Cardiac septum (tissue), 1 donor: ENCODE measurements at regions not wholly inside any gene's neighbourhood (a gene's known extent, or its start where the extent isn't known, plus 50 kb on each side); places are given as distances from the start of the nearest gene placed in this dataset.
"Not testable (repeated sequence)": the region's sequence is repeated elsewhere in the genome, so short reads cannot be mapped to it uniquely, and the experiment has no call there.

Experiments
- DNase-seq: peaks from one replicate; pipeline ENCODE4 v3.0.0-alpha.2; 2020; ENCODE audit warnings: low spot score
- intact Hi-C: fragments of 100-400 bp; cut with DNase I; formaldehyde crosslinking; loops from one replicate; pipeline ENCODE4 v1.14.0; 2022
- donor health status: DM: no; HTN: no; CAD: no.

DNA sequence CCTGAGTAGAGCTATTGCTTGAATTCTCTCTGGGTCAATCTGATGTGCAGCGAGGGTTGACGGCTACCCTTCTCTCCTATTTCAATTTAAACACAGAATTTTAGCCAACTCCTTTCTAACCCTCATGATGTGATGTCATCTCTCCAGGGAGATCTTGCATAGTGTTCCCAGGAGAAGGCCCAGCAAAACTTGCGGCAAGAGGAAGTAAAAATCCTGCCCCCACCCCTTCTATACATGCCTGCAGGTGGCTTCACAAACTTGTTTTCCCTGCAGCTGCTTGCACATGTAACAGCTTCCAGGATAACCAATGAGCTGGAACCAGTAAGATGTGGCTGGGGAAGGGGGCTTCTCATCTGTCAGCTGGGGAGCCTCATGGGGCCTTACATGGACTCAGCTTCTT, 169.3 kb upstream of the CDH4 start:
- no peak for DNase-seq
- intact Hi-C loops, result no loop called here

DNA sequence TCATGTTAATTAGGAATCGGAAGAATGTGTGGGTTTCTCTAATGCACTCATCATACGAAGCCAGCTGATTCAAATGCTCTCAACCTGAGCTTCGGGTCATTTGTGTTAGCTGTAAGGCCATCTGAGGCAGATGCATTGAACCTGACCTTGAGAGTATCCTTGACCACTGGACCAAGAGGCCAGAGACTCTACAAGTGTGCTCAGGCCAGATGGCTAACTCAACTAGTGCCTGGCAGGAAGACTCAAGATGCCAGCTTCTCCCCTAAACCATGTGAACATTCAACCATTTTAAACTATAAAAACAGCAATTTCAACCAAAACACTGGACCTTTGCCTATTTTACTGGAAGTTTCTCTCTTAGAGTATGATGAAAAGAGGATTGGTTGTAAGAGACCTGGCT, 168.6 kb upstream of the CDH4 start:
- intact Hi-C loops, result no loop called here

DNA sequence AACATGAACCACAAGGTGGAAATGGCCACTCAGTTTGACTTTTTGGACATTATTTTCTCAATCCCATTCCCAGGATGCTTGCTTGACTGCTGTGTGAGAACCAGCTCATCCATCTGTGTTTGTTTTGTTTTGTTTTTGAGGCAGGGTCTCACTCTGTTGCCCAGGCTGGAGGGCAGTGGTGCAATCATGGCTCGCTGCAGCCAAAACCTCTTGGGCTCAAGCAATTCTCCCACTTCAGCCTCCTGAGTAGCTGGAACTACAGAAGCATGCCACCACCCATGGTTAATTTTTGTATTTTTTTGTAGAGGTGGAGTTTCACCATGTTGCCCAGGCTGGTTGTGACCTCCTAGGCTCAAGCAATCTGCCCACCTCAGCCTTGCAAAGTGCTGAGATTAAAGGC, 166.0 kb upstream of the CDH4 start:
- DNase-seq, result no peak
- intact Hi-C loops, result no loop called here

More for the DNA sequence above, 168.6 kb upstream of the CDH4 start:
- DNase-seq, result no peak

DNA sequence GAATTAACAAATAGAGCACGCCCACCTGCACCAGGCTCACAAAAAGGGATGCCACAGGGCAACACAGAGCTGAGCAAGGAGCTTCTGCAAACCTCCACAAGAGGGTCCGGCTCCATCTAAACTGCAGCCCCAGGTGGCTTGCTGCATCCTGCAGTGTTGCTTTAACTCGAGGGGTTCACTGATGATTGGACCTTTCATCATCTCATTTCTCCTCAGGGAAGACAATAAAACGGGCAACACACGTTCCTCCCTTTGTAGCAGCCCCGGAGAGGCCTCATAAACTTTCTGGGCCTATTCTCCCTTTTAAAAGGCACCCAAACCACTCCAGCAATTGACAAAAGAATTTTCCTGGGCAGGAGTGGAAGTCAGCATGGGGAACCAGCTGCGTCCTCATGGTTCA, 161.5 kb upstream of the CDH4 start:
- intact Hi-C loops, result no loop called here
- no peak for DNase-seq

DNA sequence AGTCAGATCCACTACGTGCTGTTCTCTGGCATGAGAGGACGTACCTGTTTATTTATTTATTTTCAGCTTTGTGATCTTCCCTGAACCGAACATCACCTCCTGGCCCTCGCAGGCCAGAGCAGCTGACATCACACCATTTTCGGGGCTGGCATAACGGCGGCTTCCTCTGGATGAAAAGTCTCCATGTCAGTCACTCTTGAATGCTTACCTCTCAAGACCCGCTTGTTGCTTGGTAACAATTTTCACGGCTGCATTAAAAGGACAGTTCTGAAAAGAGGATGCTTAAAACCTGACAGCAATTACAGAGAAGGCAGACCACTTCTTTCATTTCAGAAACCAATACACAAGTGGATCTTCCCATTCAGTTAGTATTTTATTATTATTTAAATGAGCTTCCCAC, 159.8 kb upstream of the CDH4 start:
- DNase-seq, result no peak
- intact Hi-C loops, result no loop called here

DNA sequence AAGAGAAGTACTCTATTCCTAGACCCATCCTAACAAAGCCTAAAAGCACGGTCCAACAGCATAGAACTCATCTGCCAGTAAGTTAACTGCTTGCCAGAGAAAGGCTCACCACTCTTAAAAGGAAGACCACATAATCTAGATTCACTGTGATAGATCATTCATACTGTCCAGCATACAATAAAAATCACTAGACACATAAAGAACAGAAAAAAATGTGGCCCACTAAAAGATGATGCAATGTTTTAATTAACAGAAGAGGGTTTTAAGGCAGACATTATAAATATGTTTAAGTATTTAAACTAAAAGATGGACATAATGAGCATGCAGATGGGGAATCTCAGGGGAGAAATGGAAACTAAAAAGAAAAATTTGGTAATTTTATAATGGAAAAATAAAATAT, 157.5 kb upstream of the CDH4 start:
- DNase-seq, result no peak
- intact Hi-C loops, result no loop called here

DNA sequence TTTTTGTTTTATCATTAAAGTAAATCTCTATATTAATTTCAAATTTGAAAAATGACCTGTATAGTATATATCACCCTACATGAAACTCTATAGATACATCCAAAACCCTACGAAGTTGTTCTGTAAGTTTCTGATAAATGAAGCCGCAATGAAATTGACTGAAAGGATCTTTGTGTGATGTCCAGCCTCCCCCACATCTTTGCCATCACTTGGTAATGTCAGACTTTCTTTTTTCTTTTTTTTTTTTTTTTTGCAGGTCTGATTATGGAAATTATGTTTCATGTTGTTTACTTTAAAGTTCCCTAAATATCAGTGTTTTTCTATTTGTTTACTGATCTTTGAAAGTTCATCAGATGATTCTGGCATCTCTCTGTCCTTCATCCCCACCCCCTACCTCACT, 155.6 kb upstream of the CDH4 start:
- intact Hi-C loops, result no loop called here
- no peak for DNase-seq

DNA sequence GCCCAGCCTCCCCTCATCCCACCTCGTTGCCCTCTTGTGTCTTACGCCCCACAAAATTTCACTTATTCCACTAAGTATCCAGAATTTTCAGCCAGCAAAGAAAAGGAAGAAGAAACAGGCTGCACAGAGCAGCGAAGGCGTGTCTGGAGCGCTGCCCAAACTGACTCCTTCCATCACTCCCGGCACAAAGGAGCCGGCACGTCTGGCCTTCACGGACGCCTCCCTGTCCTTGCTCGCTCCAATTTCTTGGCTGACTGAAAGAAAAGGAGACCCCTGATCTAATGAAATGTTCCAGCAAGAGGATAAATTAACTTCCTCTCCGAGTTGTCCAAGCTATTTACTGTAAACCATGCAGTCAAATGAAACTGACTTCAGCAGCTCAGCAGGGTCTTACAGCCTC, 152.3 kb upstream of the CDH4 start:
- DNase-seq, result no peak
- intact Hi-C loops, result no loop called here

DNA sequence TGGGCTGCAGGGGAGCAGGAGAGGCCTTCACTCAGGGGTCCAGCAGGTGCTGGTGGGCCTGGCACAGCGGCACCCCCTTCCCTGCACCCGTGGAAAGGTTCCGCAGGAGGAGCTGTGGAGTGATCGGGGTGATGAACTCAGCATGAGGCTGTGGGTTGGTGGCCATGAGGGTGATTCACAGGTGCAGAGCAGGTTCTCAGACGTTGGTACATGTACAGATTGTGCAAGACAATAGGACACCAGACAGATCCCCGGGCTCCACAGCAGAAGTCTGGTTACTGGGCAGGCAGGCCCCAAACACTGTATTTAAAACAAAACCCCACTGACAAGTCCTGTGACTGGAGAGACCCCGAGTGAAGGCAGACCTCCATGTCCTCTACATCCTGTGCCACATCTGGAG, 151.6 kb upstream of the CDH4 start:
- DNase-seq, result no peak
- intact Hi-C loops, result no loop called here

DNA sequence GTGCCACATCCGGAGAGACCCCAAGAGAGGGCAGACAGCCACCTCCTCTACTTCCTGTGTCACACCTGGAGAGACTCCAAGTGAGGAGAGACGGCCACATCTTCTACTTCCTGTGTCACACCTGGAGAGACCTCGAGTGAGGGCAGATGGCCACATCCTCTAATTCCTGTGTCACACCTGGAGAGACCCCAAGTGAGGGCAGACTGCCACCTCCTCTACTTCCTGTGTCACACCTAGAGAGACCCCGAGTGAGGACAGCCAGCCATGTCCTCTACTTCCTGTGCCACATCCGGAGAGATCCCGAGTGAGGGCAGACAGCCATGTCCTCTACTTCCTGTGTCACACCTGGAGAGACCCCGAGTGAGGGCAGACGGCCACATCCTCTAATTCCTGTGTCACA, 150.7 kb upstream of the CDH4 start:
- DNase-seq, intact Hi-C loops: not testable (repeated sequence)

DNA sequence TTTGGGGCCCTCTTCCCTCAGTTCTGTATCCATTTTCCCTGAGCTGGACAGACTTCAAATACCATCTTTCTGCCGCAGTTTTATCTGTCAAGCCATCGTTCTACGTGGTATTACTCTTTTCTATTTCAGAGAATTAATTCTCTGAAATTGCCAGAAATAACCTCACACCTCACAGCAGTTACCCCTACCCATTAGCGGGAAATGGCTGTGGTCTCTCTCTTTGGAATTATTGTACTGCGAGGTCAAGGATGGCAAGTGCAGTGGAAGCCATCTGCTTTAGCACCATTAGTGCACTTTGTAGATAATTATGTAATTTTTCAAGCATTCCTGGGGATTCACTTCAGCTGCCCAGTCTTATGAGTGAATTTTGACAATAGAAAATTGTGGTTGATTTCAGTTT, 147.8 kb upstream of the CDH4 start:
- intact Hi-C loops, result no loop called here
- no peak for DNase-seq

DNA sequence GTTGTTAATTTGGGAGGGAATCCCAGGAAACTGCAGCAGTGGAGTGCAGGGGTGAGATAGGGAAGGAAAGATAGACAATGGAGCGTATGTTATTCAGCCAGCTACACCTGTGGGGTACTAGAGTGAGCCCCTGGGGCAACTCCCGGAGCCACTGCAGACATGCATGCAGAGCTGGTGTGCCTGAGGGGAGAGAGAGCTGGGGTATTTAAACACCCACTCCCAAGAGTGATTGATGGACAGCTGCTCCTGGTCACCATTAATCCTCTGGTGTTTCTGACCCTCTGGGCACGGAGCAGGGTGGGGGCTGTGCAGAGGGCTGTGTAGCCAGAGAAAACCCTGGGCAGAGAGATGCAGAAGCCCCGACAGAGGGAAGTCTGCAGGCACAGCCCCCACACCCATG, 146.7 kb upstream of the CDH4 start:
- no peak for DNase-seq
- intact Hi-C loops, result no loop called here

DNA sequence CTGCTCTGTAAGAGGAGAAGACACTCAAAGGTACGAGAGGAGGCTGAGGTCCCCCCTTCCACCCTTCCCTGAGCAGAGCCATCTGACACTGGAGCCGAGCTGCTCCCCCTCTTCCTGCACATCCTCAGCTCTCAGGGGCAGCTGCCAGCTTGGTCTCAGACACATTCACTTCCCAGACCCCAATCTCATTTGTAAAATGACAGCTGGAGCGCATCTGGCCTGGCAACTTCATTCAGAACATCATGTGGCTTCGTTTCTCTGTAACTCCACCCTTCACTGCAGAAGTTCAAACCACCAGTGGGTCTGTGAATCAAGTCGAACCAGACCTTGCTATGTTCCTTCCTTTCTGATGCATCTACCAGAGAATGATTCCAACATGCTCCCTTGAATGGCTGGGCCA, 145.6 kb upstream of the CDH4 start:
- no peak for DNase-seq
- intact Hi-C loops, result no loop called here

DNA sequence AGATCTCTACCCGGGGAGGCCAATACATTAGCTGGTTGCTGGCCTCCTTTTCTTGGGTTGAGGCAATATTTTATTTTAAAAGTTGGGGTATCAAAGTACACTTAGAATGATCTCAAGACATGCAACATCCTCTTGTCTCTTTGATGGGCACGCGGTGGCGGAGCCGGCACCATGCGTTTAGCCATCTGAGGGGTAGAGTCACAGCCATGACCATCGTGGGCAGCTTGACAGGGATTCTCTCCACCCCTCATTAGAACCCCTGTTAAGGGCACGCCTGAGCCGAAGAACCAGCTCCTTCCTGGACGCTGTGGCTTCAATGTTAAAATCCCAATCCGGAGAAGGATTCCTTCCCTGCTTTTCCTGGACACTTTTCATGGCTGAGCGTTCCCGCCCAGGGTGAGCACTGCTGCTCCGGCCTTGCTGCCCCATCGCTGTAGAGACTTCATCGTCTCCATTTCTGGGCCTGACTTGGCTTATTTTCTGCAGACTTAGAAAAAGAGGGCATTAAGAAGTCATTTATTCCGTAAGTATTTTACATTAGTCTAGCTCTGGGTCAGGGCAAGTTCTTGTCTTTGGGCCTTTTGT, 142.7 kb upstream of the CDH4 start:
- no peak for DNase-seq
- intact Hi-C loops, result no loop called here

DNA sequence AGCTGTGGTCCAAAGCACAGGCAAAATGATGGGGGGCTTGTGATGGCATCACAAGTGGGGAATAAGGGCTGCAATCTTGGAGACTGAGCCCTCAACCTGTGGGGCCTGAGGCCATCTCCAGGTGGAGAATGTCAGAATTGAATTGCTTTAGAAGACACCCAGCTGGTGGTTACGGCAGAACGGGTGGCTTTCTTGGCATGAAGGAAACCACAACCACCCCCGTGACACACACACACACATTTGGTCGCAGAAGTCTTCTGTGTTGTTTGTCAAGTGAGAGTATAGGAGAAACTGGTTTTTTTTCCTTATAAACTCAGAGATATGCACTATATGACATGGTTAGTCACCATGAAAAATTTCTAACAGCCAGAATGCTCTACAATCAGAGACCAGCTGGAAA, 139.5 kb upstream of the CDH4 start:
- intact Hi-C loops, result no loop called here
- DNase-seq, result no peak

DNA sequence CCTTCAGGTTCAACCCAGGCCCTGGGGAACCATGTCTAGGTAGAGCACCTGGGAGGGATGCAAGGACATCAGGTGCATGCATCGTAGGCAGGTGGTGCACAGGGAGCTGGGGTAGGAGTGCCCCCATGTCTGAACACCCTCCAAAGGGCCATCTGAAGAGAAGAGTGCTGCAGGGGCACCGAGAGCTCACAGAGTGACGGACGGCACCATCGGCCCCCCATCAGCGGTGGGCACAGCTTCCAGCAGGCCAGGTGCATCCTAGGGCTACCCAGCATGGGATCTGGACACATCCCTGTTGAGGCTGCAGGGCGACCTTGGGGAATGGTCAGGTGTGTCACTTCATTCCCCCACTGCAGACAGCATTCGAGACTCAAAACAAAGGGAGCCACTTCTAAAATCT, 138.3 kb upstream of the CDH4 start:
- DNase-seq, result no peak
- intact Hi-C loops, result no loop called here

DNA sequence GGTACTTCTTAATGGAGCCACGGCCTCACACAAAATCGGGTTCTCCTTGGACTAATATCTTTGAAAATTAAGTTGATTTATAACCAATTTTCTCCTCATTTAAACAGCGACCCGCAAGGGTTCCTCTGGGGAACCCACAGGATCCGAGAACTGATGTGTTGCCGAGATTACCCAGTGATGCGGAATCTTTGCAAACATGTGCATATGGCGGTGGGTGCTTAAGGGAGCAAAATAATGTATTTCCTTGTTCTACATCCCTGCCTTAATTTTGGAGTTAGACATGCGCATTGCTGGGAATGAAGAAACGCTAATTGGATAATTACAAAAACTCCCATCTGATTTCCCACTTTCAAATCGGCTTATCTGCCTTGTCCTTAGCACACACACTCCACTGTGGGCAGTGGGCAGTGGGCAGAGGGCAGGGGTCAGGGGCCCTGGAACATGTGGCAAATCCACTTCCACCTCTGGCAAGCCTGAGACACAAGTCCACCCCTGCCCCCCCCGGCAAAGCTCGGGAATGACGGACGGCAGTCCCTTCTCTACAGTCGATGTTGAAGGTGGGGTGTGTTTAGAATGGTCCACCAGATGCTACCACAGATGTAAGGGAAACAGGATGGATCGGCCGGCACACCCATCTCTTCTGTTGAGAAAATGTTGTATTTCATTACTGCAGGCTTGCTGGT, 137.4 kb upstream of the CDH4 start:
- intact Hi-C loops, result loop anchor here (5.0 kb wide), 1 partner anchor 257 kb away; no protein-coding TSS in a partner anchor
- DNase-seq, result no peak

DNA sequence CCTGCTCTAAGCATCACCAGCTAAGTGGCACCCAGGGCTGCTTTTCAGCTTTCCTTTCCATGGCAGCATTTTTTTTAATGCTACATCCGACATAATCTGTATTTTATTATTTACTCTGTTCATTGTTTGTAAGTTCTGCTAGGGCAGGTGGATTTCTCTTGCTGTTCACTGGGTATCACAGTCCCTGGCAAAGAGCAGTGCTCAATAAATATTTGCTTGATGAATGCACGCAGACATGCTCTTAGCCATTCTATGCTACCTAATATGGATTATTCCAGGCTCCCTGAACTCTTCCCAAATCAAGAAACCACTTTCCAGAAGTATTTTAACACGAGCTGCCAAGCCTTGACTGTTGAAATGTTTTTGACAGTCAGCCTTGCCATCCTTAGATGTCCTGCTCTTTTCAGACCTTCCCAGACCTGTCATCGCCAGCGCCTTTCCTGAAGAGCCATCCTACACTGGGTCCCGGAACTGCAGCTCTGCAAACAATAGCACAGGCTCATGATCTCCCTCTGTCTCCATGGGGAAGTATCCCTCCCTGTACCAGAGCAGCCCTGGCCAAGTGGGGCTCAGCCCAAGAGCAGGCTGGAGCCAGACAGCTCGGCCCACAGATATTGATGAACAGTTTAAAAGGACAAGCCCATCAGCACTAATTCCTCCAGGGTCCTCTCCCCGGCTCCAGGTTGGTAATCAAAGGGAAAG, 136.5 kb upstream of the CDH4 start:
- no peak for DNase-seq
- intact Hi-C loops, result loop anchor here (5.0 kb wide), 1 partner anchor 258 kb away; no protein-coding TSS in a partner anchor

DNA sequence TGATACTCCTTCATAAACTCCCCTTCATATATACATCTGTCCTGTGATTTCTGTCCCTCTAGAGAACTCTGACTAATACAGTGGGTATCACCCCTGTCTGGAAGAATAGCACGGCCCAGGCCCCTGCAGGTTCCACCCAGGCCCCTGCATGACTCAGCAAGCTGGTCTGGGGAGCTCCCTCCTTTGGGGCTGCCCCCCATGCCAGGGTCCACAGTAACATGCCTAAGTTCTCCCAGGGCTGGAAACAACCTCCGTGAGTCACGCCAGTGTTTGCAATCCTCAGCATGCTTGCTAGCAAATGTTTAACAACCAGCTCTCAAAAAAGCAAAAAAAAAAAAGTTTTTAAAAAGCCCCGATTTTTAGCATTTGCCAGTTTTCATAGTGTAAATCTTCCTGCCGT, 134.3 kb upstream of the CDH4 start:
- intact Hi-C loops, result loop anchor here (5.0 kb wide), 1 partner anchor 260 kb away; no protein-coding TSS in a partner anchor
- DNase-seq, result no peak

DNA sequence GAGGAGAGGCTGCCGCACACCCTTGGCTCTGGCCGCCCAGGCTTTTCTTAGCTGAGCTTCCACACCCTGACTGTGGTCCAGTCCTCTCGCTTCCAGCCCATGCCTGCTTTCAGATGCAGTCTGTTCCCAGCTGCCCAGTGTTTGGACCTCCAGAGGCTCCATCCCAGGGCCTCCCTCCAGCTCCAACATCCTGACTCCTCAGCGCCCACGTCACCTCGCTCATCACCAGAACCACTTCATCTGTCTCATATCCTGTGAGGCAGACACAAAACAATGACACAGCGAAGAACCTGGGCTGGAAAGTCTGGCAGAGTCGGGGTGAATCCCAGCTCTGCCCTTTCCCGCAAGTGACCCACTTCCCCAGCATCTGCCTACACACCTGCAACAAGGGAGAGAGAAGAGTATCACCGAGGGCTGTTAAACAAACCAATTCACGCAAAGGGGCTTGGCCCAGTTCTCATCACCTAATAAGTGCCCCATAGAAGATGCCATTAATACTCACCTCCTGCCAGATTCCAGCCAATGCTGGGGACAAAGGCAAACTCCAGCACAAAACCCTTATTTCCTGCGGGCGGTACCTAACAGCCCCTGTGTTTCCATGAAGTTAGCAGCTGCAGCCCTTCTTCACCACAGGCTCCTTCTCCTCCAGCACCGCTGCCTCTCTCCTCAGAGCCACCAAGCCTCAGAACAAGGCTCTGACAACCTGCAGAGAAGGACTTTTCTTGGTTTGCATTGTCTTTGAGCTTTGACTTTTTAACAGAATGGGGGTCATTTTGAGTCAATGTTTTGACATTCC, 133.4 kb upstream of the CDH4 start:
- DNase-seq, result no peak
- intact Hi-C loops, result loop anchor here (5.0 kb wide), 1 partner anchor 261 kb away; no protein-coding TSS in a partner anchor
